ENCODE measurements at regions not wholly inside any gene's neighbourhood (a gene's known extent, or its start where the extent isn't known, plus 50 kb on each side); places are given as distances from the start of the nearest gene placed in this dataset.
"Not testable (repeated sequence)": the region's sequence is repeated elsewhere in the genome, so short reads cannot be mapped to it uniquely, and the experiment has no call there.

GRCh38 chr9:42656789-42657188 lies 473.3 kb downstream of the SPATA31A6 start:
- not testable (repeated sequence) for H3K27ac Mint-ChIP-seq; DNase-seq (ENCODE audit: low spot score); H3K36me3 Mint-ChIP-seq; H3K9me3 Mint-ChIP-seq; H3K4me1 Mint-ChIP-seq (ENCODE audit: low read depth in 2 of 2); ATAC-seq; H3K4me3 Mint-ChIP-seq; H3K27me3 Mint-ChIP-seq

GRCh38 chr9:42657496-42657895 lies 474.0 kb downstream of the SPATA31A6 start:
- H3K9me3 Mint-ChIP-seq; ATAC-seq; H3K27me3 Mint-ChIP-seq; H3K4me3 Mint-ChIP-seq; H3K27ac Mint-ChIP-seq; H3K36me3 Mint-ChIP-seq; DNase-seq (ENCODE audit: low spot score); H3K4me1 Mint-ChIP-seq (ENCODE audit: low read depth in 2 of 2): not testable (repeated sequence)

GRCh38 chr9:42697146-42697545 lies 513.7 kb downstream of the SPATA31A6 start:
- not testable (repeated sequence) for DNase-seq (ENCODE audit: low spot score); H3K4me1 Mint-ChIP-seq (ENCODE audit: low read depth in 2 of 2); H3K27ac Mint-ChIP-seq; H3K36me3 Mint-ChIP-seq; H3K4me3 Mint-ChIP-seq; H3K9me3 Mint-ChIP-seq; H3K27me3 Mint-ChIP-seq; ATAC-seq

GRCh38 chr9:42702890-42703289 lies 519.4 kb downstream of the SPATA31A6 start:
- H3K36me3 Mint-ChIP-seq; H3K9me3 Mint-ChIP-seq; H3K27me3 Mint-ChIP-seq; H3K4me3 Mint-ChIP-seq; H3K27ac Mint-ChIP-seq; DNase-seq (ENCODE audit: low spot score); H3K4me1 Mint-ChIP-seq (ENCODE audit: low read depth in 2 of 2); ATAC-seq: not testable (repeated sequence)

GRCh38 chr9:42724841-42725835 lies 541.7 kb downstream of the SPATA31A6 start:
- H3K4me1 Mint-ChIP-seq (ENCODE audit: low read depth in 2 of 2); H3K27me3 Mint-ChIP-seq; ATAC-seq; H3K4me3 Mint-ChIP-seq; H3K27ac Mint-ChIP-seq; DNase-seq (ENCODE audit: low spot score); H3K36me3 Mint-ChIP-seq; H3K9me3 Mint-ChIP-seq: not testable (repeated sequence)

GRCh38 chr9:42743030-42743814 lies 559.8 kb downstream of the SPATA31A6 start:
- DNase-seq (ENCODE audit: low spot score); H3K27me3 Mint-ChIP-seq; H3K4me3 Mint-ChIP-seq; ATAC-seq; H3K9me3 Mint-ChIP-seq; H3K27ac Mint-ChIP-seq; H3K36me3 Mint-ChIP-seq; H3K4me1 Mint-ChIP-seq (ENCODE audit: low read depth in 2 of 2): not testable (repeated sequence)

GRCh38 chr9:42757251-42757650 lies 573.8 kb downstream of the SPATA31A6 start:
- not testable (repeated sequence) for H3K4me3 Mint-ChIP-seq; H3K36me3 Mint-ChIP-seq; H3K27me3 Mint-ChIP-seq; ATAC-seq; H3K4me1 Mint-ChIP-seq (ENCODE audit: low read depth in 2 of 2); DNase-seq (ENCODE audit: low spot score); H3K27ac Mint-ChIP-seq; H3K9me3 Mint-ChIP-seq

- not testable (repeated sequence) for DNase-seq (ENCODE audit: low spot score); H3K27ac Mint-ChIP-seq; H3K9me3 Mint-ChIP-seq; H3K36me3 Mint-ChIP-seq; H3K27me3 Mint-ChIP-seq; ATAC-seq; H3K4me3 Mint-ChIP-seq; H3K4me1 Mint-ChIP-seq (ENCODE audit: low read depth in 2 of 2)
These were observed 575.9 kb downstream of the SPATA31A6 start for GRCh38 chr9:42759320-42759719.

- H3K27me3 Mint-ChIP-seq; H3K4me1 Mint-ChIP-seq (ENCODE audit: low read depth in 2 of 2); H3K4me3 Mint-ChIP-seq; H3K36me3 Mint-ChIP-seq; DNase-seq (ENCODE audit: low spot score); H3K9me3 Mint-ChIP-seq; H3K27ac Mint-ChIP-seq: not testable (repeated sequence)
- ATAC-seq = peak in 1 of 2 donors; percentile 48
These were observed 598.7 kb downstream of the SPATA31A6 start for GRCh38 chr9:42782201-42782600.

- not testable (repeated sequence) for H3K4me1 Mint-ChIP-seq (ENCODE audit: low read depth in 2 of 2); H3K27ac Mint-ChIP-seq; H3K27me3 Mint-ChIP-seq; H3K36me3 Mint-ChIP-seq; H3K9me3 Mint-ChIP-seq; ATAC-seq; H3K4me3 Mint-ChIP-seq; DNase-seq (ENCODE audit: low spot score)
These were observed 609.3 kb downstream of the SPATA31A6 start for GRCh38 chr9:42792725-42793124.

GRCh38 chr9:42798571-42798970 lies 615.1 kb downstream of the SPATA31A6 start:
- not testable (repeated sequence) for DNase-seq (ENCODE audit: low spot score); H3K36me3 Mint-ChIP-seq; H3K27me3 Mint-ChIP-seq; ATAC-seq; H3K27ac Mint-ChIP-seq; H3K4me3 Mint-ChIP-seq; H3K4me1 Mint-ChIP-seq (ENCODE audit: low read depth in 2 of 2); H3K9me3 Mint-ChIP-seq

- not testable (repeated sequence) for H3K27ac Mint-ChIP-seq; DNase-seq (ENCODE audit: low spot score); H3K27me3 Mint-ChIP-seq; H3K4me1 Mint-ChIP-seq (ENCODE audit: low read depth in 2 of 2); H3K4me3 Mint-ChIP-seq; H3K36me3 Mint-ChIP-seq; ATAC-seq
- peaks cover 15% of the 10 kb centered on the region for H3K9me3 Mint-ChIP-seq
These were observed 619.3 kb downstream of the SPATA31A6 start for GRCh38 chr9:42802716-42803115.

GRCh38 chr9:42806674-42807073 lies 623.2 kb downstream of the SPATA31A6 start:
- H3K4me1 Mint-ChIP-seq (ENCODE audit: low read depth in 2 of 2) = not testable (repeated sequence)

GRCh38 chr9:42821468-42821867 lies 638.0 kb downstream of the SPATA31A6 start:
- ATAC-seq; DNase-seq (ENCODE audit: low spot score); H3K27me3 Mint-ChIP-seq; H3K4me1 Mint-ChIP-seq (ENCODE audit: low read depth in 2 of 2); H3K9me3 Mint-ChIP-seq; H3K27ac Mint-ChIP-seq; H3K4me3 Mint-ChIP-seq; H3K36me3 Mint-ChIP-seq: not testable (repeated sequence)

More at GRCh38 chr9:42806674-42807073, 623.2 kb downstream of the SPATA31A6 start:
- H3K4me3 Mint-ChIP-seq; ATAC-seq; DNase-seq (ENCODE audit: low spot score); H3K36me3 Mint-ChIP-seq; H3K27ac Mint-ChIP-seq; H3K9me3 Mint-ChIP-seq; H3K27me3 Mint-ChIP-seq: not testable (repeated sequence)
